ENCODE measurements at regions not wholly inside any gene's neighbourhood (a gene's known extent, or its start where the extent isn't known, plus 50 kb on each side); places are given as distances from the start of the nearest gene placed in this dataset.

DNA sequence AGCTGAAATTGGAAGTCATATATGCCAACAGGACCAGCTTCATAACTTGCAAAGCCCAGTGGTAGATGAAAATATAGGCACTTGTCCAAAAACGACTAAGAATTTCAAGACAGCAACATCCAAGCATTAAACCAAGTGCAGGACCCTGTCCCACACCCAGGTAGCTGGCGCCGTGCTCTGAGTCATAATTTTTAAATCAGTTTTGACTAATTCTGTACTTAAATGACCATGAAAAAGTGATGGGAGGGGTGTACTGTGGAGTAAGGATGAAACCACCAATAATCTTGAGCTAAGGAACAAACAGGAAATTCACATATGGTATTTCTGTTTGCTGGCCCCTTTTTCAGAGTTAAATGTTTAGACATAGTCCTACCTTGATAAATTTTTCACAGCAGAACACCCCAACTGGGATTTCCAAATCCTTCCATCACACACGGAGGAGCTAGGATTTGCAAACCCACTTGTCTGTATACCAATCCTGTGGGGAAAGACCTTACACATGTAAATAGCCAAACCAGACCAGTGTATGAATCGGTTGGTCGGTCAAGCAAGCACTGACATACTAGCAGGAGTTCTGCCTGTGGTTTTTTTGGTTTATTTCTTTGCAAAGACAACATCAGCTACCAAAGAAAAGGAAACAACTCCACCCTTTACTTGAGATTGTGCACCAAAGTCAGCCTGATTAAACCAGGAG is 235.7 kb upstream of the RAB4A start:
- TF ChIP-seq EZH2 (IDR thresholded peaks at IDR 0.05; ENCODE audit: borderline replicate concordance, low read depth, low read length, poor library complexity, severe bottlenecking) (no peak), CTCF (conservative IDR thresholded peaks at IDR 0.05; ENCODE audit: low read depth, low read length) (no peak)
- BruUV-seq (replicated peaks), result no TSS peak
- Histone ChIP-seq H3K27ac (ENCODE audit: low read depth, low read length, poor library complexity, severe bottlenecking) (no peak overlapping the region), H3K4me3 (ENCODE audit: low read depth, low read length, poor library complexity, severe bottlenecking) (no peak overlapping the region), H3K36me3 (ENCODE audit: insufficient read depth, low read length, poor library complexity, severe bottlenecking) (no peaks in the 10 kb centered on the region), H3K9me3 (ENCODE audit: low read depth, low read length, poor library complexity, severe bottlenecking) (no peaks in the 10 kb centered on the region), H3K4me1 (ENCODE audit: insufficient read depth, low read length, poor library complexity, severe bottlenecking) (no peaks in the 10 kb centered on the region), H3K27me3 (replicated peaks; ENCODE audit: insufficient read depth, low read depth, low read length, poor library complexity) (peaks cover 28% of the 10 kb centered on the region)
- POLR2A ChIA-PET (ENCODE audit: low non-redundant PET), result no interaction called here
- no peak for DNase-seq (ENCODE audit: low spot score)
- CTCF ChIA-PET, result no interaction called here
- intact Hi-C loops (cut with micrococcal nuclease; ENCODE audit: unreplicated experiment), result loop anchor here (2.0 kb wide), 1 partner anchor 20 kb away; no protein-coding TSS in a partner anchor

DNA sequence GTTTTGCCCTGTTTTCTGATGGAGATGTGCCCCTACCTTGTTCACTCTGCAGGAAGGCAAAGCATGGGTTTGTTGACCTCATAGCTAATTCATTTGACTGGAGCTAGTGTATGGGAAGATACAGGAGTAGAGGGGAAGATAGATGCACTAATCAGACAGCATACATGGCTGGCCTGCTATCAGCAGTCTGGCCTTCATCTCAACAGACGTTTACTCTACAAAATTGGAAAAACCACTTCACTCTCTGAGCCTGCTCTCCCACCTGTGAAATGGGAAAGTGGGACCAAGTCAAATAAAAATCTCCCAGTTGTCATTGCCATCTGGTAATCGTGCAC is 235.2 kb upstream of the RAB4A start:
- TF ChIP-seq CTCF (conservative IDR thresholded peaks at IDR 0.05; ENCODE audit: low read depth, low read length) (no peak), EZH2 (IDR thresholded peaks at IDR 0.05; ENCODE audit: borderline replicate concordance, low read depth, low read length, poor library complexity, severe bottlenecking) (no peak)
- Histone ChIP-seq H3K27me3 (replicated peaks; ENCODE audit: insufficient read depth, low read depth, low read length, poor library complexity) (peaks cover 30% of the 10 kb centered on the region), H3K4me1 (ENCODE audit: insufficient read depth, low read length, poor library complexity, severe bottlenecking) (no peaks in the 10 kb centered on the region), H3K9me3 (ENCODE audit: low read depth, low read length, poor library complexity, severe bottlenecking) (no peaks in the 10 kb centered on the region), H3K27ac (ENCODE audit: low read depth, low read length, poor library complexity, severe bottlenecking) (no peak overlapping the region), H3K4me3 (ENCODE audit: low read depth, low read length, poor library complexity, severe bottlenecking) (no peak overlapping the region), H3K36me3 (ENCODE audit: insufficient read depth, low read length, poor library complexity, severe bottlenecking) (no peaks in the 10 kb centered on the region)
- no TSS peak for BruUV-seq (replicated peaks)
- intact Hi-C loops (cut with micrococcal nuclease; ENCODE audit: unreplicated experiment), result loop anchor here (2.0 kb wide), 1 partner anchor 19 kb away; no protein-coding TSS in a partner anchor
- DNase-seq (ENCODE audit: low spot score), result no peak
- POLR2A ChIA-PET (ENCODE audit: low non-redundant PET), result no interaction called here
- CTCF ChIA-PET, result no interaction called here

DNA sequence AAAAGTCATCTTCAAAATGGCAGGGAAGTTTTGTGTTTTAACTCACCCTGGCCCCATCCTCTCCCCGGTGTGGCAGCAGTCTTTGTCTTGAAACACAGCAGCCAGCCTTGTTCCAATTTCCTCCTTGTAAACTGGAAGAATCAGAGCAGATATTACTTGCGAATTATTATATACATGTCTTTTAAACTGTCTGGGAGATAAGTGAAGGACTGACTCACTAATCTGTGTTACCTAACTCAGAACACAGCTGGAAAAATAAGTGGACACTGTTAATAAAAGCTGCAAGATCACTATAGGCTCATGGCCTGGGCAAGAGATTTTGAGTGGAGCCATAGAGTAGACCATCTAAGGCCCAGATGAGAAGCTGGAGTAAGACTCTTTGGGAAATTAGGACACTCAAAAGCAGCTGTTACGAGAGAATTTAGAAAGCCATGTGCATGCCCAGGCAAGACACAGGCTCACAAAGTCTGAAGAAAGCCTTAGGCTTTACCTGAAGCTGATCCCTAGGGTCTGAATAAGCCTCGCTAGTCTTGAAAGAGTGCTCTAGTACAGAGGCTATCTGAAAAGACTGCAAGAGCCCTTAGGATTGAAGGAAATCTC is 233.0 kb upstream of the RAB4A start:
- Histone ChIP-seq H3K27me3 (replicated peaks; ENCODE audit: insufficient read depth, low read depth, low read length, poor library complexity) (peaks cover 49% of the 10 kb centered on the region), H3K36me3 (ENCODE audit: insufficient read depth, low read length, poor library complexity, severe bottlenecking) (no peaks in the 10 kb centered on the region), H3K4me3 (ENCODE audit: low read depth, low read length, poor library complexity, severe bottlenecking) (no peak overlapping the region), H3K27ac (ENCODE audit: low read depth, low read length, poor library complexity, severe bottlenecking) (no peak overlapping the region), H3K9me3 (ENCODE audit: low read depth, low read length, poor library complexity, severe bottlenecking) (no peaks in the 10 kb centered on the region), H3K4me1 (ENCODE audit: insufficient read depth, low read length, poor library complexity, severe bottlenecking) (no peaks in the 10 kb centered on the region)
- POLR2A ChIA-PET (ENCODE audit: low non-redundant PET), result interaction anchor here (0.6 kb wide), 1 partner anchor 344 kb away, joined by 9 read pairs; no protein-coding TSS in a partner anchor
- no TSS peak for BruUV-seq (replicated peaks)
- intact Hi-C loops (cut with micrococcal nuclease; ENCODE audit: unreplicated experiment), result no loop called here
- no peak for DNase-seq (ENCODE audit: low spot score)
- TF ChIP-seq EZH2 (IDR thresholded peaks at IDR 0.05; ENCODE audit: borderline replicate concordance, low read depth, low read length, poor library complexity, severe bottlenecking) (no peak), CTCF (conservative IDR thresholded peaks at IDR 0.05; ENCODE audit: low read depth, low read length) (no peak)
- CTCF ChIA-PET, result no interaction called here
